ENCODE measurements at regions not wholly inside any gene's neighbourhood (a gene's known extent, or its start where the extent isn't known, plus 50 kb on each side); places are given as distances from the start of the nearest gene placed in this dataset.

DNA sequence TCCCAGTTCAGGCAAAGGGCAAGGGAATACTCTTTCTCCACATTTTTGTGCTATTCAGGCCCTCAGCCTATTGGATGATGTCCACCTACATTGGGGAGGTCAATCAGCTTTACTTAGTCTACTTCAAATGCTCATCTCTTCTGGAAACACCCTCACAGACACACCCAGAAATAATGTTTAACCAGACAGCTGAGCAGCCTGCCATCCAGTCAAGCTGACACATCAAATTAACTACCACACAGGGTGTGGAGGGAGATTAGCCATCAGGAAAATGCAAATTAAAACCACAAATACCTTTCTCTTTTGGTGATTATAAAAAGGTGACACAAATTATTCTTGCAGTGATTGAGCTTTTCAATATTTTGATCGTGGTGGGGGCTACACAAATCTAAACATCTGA, 74.7 kb upstream of the FZD8 start:
- H3K9ac ChIP-seq (ENCODE audit: low read length), result no peak overlapping the region
- no peaks in the 10 kb centered on the region for H3K9me3 ChIP-seq (ENCODE audit: insufficient read depth, low read length)
- H3K79me2 ChIP-seq (ENCODE audit: low read length), result no peaks in the 10 kb centered on the region
- H3K27me3 ChIP-seq (ENCODE audit: low read depth, low read length), result no peaks in the 10 kb centered on the region
- no peaks in the 10 kb centered on the region for H3K4me1 ChIP-seq (ENCODE audit: low read length)
- no peaks in the 10 kb centered on the region for H3K36me3 ChIP-seq (replicated peaks; ENCODE audit: low read depth, low read length)
- H3K4me3 ChIP-seq (ENCODE audit: low read length), result no peak overlapping the region
- no peak overlapping the region for H3K4me2 ChIP-seq (ENCODE audit: low read length)
- no peak overlapping the region for H2AFZ ChIP-seq (ENCODE audit: low read depth, low read length)
- no peak for TF ChIP-seq EZH2phosphoT487 (IDR thresholded peaks at IDR 0.05; ENCODE audit: low read depth)
- TF ChIP-seq, protein P1, sequence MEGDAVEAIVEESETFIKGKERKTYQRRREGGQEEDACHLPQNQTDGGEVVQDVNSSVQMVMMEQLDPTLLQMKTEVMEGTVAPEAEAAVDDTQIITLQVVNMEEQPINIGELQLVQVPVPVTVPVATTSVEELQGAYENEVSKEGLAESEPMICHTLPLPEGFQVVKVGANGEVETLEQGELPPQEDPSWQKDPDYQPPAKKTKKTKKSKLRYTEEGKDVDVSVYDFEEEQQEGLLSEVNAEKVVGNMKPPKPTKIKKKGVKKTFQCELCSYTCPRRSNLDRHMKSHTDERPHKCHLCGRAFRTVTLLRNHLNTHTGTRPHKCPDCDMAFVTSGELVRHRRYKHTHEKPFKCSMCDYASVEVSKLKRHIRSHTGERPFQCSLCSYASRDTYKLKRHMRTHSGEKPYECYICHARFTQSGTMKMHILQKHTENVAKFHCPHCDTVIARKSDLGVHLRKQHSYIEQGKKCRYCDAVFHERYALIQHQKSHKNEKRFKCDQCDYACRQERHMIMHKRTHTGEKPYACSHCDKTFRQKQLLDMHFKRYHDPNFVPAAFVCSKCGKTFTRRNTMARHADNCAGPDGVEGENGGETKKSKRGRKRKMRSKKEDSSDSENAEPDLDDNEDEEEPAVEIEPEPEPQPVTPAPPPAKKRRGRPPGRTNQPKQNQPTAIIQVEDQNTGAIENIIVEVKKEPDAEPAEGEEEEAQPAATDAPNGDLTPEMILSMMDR (IDR thresholded peaks at IDR 0.05; ENCODE audit: low read depth, low read length), result no peak
- H4K20me1 ChIP-seq (ENCODE audit: insufficient read depth, low read length), result no peaks in the 10 kb centered on the region
- no peak overlapping the region for H3K27ac ChIP-seq (ENCODE audit: low read length)

GRCh38 chr10:35712486-35712885, 70.4 kb upstream of the FZD8 start:
- Histone ChIP-seq H3K36me3 (replicated peaks; ENCODE audit: low read depth, low read length) (no peaks in the 10 kb centered on the region), H3K4me1 (ENCODE audit: low read length) (no peaks in the 10 kb centered on the region), H3K4me2 (ENCODE audit: low read length) (no peak overlapping the region), H3K27me3 (ENCODE audit: low read depth, low read length) (no peaks in the 10 kb centered on the region), H3K9me3 (ENCODE audit: insufficient read depth, low read length) (no peaks in the 10 kb centered on the region), H2AFZ (ENCODE audit: low read depth, low read length) (no peak overlapping the region), H3K27ac (ENCODE audit: low read length) (no peak overlapping the region), H4K20me1 (ENCODE audit: insufficient read depth, low read length) (no peaks in the 10 kb centered on the region), H3K79me2 (ENCODE audit: low read length) (no peaks in the 10 kb centered on the region), H3K9ac (ENCODE audit: low read length) (no peak overlapping the region), H3K4me3 (ENCODE audit: low read length) (no peak overlapping the region)
- TF ChIP-seq, protein P1 (IDR thresholded peaks at IDR 0.05; ENCODE audit: low read depth, low read length), result no peak
- no peak for TF ChIP-seq EZH2phosphoT487 (IDR thresholded peaks at IDR 0.05; ENCODE audit: low read depth)

GRCh38 chr10:35711615-35712411, 69.7 kb upstream of the FZD8 start:
- Histone ChIP-seq H4K20me1 (ENCODE audit: insufficient read depth, low read length) (no peaks in the 10 kb centered on the region), H2AFZ (ENCODE audit: low read depth, low read length) (no peak overlapping the region), H3K4me3 (ENCODE audit: low read length) (no peak overlapping the region), H3K4me1 (ENCODE audit: low read length) (no peaks in the 10 kb centered on the region), H3K9me3 (ENCODE audit: insufficient read depth, low read length) (no peaks in the 10 kb centered on the region), H3K79me2 (ENCODE audit: low read length) (no peaks in the 10 kb centered on the region), H3K27ac (ENCODE audit: low read length) (no peak overlapping the region), H3K9ac (ENCODE audit: low read length) (no peak overlapping the region), H3K36me3 (replicated peaks; ENCODE audit: low read depth, low read length) (no peaks in the 10 kb centered on the region), H3K4me2 (ENCODE audit: low read length) (no peak overlapping the region), H3K27me3 (ENCODE audit: low read depth, low read length) (no peaks in the 10 kb centered on the region)
- TF ChIP-seq, protein P1 (IDR thresholded peaks at IDR 0.05; ENCODE audit: low read depth, low read length), result no peak
- TF ChIP-seq EZH2phosphoT487 (IDR thresholded peaks at IDR 0.05; ENCODE audit: low read depth), result no peak

DNA sequence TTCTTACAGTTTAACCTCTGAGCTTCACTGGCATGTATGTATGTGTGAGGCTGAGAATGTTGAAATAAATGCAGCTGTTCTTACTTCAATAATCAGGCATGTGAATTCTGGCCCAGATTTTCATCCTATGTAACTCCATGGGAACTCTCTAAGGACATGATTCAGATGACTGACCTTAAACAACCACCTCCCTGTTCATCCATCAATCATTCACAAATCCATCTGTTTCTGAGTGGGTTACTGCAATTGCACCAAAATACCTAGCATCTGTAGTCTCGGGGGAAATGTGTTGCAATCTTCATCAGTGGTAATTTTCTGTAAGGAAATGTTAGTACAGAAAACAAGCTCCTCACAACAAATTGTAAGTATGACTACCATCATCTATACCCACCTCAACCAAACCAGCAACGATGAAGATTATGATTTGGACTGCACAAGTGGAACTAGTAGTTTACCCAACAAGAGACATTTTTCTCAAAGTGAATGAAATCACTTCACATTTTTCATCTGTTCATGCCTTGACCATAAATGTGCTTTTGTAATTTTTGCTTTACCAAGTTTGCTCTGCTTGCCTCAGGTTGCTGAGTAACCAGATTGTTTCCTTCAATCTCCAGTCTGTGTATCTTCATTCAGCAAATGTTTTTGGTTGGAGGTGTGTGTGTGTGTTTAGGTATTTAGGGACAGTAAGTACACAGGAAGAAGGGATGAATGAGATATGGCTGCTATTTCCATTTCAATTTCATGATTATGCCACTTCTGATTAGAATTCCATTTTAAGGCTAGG, 65.7 kb upstream of the FZD8 start:
- Histone ChIP-seq H3K27me3 (ENCODE audit: low read depth, low read length) (no peaks in the 10 kb centered on the region), H3K4me2 (ENCODE audit: low read length) (no peak overlapping the region), H3K79me2 (ENCODE audit: low read length) (no peaks in the 10 kb centered on the region), H3K9me3 (ENCODE audit: insufficient read depth, low read length) (no peaks in the 10 kb centered on the region), H3K36me3 (replicated peaks; ENCODE audit: low read depth, low read length) (no peaks in the 10 kb centered on the region), H2AFZ (ENCODE audit: low read depth, low read length) (no peak overlapping the region), H4K20me1 (ENCODE audit: insufficient read depth, low read length) (no peaks in the 10 kb centered on the region), H3K4me3 (ENCODE audit: low read length) (no peak overlapping the region), H3K27ac (ENCODE audit: low read length) (no peak overlapping the region), H3K9ac (ENCODE audit: low read length) (no peak overlapping the region), H3K4me1 (ENCODE audit: low read length) (no peaks in the 10 kb centered on the region)
- no peak for TF ChIP-seq EZH2phosphoT487 (IDR thresholded peaks at IDR 0.05; ENCODE audit: low read depth)
- TF ChIP-seq, protein P1 (IDR thresholded peaks at IDR 0.05; ENCODE audit: low read depth, low read length), result no peak

All from OCI-LY3 (cell line).